Gastroesophageal sphincter (tissue), 3 donors: ENCODE measurements at regions not wholly inside any gene's neighbourhood (a gene's known extent, or its start where the extent isn't known, plus 50 kb on each side); places are given as distances from the start of the nearest gene placed in this dataset.

Experiments used
- POLR2A ChIP-seq, 2 donors: fragments of 450-650 bp; IDR thresholded peaks; one replicate each; pipeline ENCODE4 v1.6.1; 2017; ENCODE audit warnings: antibody characterized with exemption in 2 of 2, mild to moderate bottlenecking in 2 of 2, moderate library complexity in 1 of 2
- POLR2AphosphoS5 ChIP-seq: sonication (generic); formaldehyde crosslinking; IDR thresholded peaks from one replicate; pipeline ENCODE4 v1.6.1; 2017; ENCODE audit warnings: antibody characterized with exemption
- TF ChIP-seq, protein P1 (sequence below), 4 experiments: fragments of 200-600 bp in 2 of 4; fragments of 450-650 bp in 2 of 4; sonication (generic) in 1 of 4; IDR thresholded peaks; one replicate each; pipeline ENCODE4 v1.5.1; 2017 to 2019; ENCODE audit warnings: antibody characterized with exemption in 4 of 4, mild to moderate bottlenecking in 2 of 4, moderate library complexity in 2 of 4

DNA sequence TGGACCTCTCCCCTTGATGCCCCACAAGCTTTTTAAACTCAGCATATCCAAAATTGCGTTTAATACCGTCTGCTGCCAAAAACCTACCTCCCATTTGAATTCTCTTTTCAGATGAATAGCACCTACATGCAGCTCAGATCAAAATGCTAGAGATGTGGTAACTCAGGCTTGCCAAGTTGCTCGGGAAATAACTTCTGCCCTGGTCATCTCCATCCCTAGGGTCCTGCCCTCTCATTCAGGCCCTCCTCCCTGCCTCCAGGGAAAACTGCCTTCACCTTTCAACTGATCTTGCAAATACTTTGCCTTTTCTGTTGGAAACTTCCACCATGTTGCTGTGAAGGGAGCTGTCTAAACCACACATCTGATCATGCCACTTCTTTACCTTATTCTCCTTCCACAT is 114.1 kb downstream of the SPRY1 start:
- TF ChIP-seq, protein P1, sequence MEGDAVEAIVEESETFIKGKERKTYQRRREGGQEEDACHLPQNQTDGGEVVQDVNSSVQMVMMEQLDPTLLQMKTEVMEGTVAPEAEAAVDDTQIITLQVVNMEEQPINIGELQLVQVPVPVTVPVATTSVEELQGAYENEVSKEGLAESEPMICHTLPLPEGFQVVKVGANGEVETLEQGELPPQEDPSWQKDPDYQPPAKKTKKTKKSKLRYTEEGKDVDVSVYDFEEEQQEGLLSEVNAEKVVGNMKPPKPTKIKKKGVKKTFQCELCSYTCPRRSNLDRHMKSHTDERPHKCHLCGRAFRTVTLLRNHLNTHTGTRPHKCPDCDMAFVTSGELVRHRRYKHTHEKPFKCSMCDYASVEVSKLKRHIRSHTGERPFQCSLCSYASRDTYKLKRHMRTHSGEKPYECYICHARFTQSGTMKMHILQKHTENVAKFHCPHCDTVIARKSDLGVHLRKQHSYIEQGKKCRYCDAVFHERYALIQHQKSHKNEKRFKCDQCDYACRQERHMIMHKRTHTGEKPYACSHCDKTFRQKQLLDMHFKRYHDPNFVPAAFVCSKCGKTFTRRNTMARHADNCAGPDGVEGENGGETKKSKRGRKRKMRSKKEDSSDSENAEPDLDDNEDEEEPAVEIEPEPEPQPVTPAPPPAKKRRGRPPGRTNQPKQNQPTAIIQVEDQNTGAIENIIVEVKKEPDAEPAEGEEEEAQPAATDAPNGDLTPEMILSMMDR (IDR thresholded peaks at IDR 0.05): no peak
- TF ChIP-seq POLR2A (IDR thresholded peaks at IDR 0.05) (no peak), POLR2AphosphoS5 (no peak)
